HG02798 (cell line): ENCODE measurements at regions not wholly inside any gene's neighbourhood (a gene's known extent, or its start where the extent isn't known, plus 50 kb on each side); places are given as distances from the start of the nearest gene placed in this dataset.

Experiments used
- ATAC-seq: cut with Tn5 transposase; IDR thresholded peaks from one replicate; pipeline ENCODE4 v1.9.1; 2021; ENCODE audit warnings: mild to moderate bottlenecking; ENCODE audit not compliant: unreplicated experiment, poor library complexity

DNA sequence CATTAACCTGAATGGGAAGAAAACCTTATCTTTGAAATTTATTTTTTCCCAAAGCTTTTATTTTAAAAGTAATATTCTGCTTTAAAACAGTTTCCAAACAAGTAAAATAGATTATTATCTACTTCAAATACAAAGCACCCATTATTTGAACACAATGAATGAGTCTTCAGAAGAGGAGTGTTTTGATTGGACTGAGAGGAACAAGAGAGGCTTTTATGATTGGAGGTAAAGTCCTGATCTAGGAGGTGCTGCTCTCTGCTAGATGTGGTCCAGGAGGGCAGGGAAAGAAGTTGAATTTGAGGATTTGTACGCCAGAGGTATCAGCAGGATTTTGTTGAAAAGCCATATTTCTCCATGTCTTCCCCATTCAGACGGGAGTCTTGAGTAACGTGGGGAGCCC, 900.7 kb downstream of the SOCS6 start:
- ATAC-seq: no peak

DNA sequence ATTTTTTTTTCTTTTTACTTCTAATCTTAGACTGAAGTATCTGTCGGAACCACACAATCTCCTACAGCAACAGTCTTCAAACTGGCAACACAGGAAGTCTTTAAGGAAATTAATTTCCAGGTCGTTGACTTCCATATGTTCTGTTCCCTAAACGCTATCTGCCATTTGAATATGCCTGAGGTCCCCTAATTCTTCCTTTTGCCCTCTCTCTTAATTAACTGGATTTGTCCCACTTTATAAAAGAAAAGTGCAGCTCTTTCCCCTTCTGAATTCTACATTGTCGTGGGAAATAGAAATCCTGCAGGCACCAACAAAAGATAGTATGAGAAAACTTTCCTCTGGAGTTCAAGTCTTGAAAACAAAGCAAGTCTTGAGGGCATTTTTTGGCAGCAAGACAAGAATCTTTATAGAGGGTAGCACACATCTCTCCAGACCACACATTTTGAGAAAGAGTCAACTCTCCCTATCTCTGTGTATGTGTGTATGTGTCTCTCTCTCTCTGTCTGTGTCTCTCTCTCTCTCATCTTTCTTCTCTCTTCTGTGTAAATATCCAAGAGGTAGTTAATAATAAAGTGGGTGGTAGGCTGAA, 879.8 kb downstream of the SOCS6 start:
- ATAC-seq: no peak

DNA sequence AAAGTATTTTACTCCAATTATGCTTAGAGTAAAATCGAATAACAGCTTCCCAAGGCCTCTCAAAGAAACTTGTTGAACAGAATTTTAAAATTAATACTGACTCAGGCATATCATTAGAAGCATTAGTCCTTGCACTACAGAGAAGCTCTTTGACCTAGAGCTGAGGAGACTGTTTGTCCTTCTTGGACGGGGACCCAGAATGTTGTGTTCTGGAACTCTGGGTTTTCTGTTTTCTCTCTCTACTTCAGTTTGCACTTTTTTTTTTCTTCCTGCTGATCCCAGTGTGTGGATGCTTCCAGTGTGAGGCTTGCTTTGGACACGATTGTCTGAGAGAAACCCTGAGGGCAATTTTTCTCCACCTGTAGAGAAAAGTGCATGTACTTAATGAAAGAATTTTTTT, 847.6 kb downstream of the SOCS6 start:
- no peak for ATAC-seq

DNA sequence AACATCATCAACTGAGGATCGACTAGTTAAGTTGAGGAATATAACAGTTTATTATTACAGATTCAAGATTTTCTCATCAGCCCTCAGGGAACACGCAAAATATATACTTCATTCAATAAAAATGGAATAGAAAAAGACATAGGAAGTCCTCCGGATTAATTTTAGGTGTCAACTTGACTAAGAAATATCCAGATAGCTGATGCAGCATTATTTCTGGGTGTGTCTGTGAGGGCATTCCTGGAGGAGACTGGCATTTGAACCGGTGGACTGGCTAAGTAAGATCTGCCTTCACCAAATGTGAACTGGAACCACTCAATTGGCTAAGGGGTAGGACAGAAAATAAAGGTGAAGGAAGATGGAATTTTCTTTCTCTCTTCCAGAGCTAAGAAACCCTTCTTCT, 845.3 kb downstream of the SOCS6 start:
- no peak for ATAC-seq

DNA sequence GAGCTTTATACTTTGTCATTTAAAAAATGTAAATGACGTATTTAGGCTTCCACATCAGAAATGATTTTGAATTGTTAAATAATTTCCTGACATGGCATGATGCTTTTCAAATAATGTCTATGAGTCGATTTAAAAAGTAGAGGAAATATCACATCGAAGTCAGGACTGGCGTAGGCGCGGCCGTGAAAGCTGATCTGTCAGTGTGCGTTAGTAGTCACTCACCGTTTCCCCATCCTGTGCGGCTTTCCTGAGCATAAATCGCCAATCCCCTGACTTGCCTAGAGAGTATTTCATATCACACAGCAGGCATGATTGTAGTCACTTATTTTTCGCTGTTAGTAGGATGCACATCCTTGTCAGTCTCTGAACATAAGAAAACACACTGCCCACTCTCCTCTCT, 843.1 kb downstream of the SOCS6 start:
- ATAC-seq: no peak

DNA sequence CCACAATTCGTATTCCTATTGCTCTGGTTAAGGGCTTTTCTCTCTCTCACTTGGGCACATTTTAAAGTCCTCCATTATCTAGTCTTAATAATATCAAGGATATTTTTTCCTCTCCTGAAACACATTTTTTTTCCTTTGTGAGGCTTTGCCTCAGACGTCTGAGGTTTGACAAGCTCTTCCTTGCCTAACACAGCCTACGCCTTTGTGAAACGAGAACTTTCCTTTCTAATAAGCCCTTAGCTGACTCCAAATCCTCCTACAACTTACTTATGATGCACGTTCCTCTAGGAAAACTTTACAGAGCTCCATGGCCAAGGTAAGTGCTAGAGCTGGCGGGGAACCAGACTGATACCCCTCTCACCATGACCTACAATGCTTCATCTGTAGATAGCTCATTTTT, 841.5 kb downstream of the SOCS6 start:
- ATAC-seq: no peak

DNA sequence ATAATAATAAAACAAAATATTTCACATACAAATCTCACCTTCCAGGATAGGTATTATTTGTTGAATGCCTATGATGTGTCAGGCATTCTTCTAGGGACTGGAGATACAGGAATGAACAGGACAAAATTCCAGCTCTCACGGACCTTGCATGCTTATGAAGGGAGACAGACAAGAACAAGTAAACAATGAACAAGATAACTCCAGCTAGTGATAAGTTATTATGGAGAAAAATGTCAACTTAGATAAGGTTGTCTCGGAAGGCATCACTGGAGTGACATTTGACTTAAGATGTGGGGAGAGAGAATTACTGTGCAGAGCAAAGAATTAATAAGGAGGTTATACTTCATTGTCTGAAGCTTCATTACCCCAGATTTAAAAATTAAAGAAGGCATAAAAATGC, 836.7 kb downstream of the SOCS6 start:
- no peak for ATAC-seq

DNA sequence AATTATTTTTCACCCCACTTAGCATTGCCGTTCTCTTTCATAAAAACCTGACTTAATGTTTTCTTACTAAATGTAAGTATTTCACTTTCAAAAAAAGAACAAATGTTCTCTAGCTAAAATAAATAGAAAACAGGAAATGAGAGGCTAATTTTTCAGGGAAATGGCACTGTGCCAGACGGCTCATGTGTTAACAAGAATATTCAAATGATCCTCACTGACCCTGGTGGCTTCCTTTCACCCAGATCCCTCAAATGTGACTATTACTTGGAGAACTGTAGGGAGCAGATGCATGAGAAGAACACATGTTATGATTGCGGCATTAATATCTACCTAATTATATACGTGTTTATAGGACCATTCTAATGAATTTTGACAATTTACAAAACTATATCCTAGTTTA, 827.7 kb downstream of the SOCS6 start:
- no peak for ATAC-seq

DNA sequence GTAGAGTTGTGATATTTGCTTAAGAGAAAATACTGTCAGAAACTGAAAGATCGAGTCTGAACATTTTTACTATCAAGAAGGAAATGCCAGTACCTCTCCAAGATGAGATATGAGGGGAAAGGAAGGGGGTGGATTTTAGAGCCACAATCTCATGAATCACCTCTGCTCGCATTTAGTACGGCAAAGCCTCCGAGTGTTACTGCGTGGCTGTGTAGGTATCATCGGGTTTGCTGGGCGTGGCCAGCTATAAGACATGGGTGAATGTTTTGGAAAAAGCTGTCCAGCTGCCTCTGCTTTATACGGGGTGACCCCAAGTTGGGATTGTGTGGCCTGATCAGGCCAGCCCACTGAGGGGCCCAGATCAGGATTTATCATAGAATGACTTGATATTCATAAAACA, 826.4 kb downstream of the SOCS6 start:
- no peak for ATAC-seq

DNA sequence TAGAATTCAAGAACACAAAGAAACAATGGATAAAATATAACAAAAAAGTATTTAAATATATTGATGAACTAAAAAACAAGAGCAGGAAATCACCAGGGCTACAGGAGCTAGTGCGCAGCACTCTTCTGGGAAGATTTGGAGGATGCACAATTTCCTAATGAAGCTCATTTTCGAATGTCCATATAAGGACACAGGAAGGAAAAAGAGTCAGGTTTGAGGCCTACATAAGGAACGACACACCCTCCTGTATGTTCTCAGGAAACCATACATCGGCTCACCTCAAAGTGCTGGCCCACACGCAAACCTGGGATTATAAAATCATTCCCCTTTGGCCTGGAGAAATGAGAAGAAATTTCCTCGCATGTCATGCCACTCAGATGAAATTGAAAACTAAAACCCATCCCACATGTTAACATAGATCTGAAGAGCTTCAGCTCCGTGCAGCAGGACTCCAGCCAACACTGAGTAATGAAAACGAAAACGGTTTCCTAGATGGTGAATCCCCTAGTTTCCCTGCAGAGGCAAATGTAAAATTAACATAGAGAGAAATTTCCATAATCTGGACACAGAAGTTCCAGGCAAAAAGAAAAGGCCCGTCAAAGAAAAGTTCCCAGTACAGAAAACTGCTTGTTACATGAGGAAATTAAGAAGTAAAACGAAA, 825.8 kb downstream of the SOCS6 start:
- no peak for ATAC-seq

DNA sequence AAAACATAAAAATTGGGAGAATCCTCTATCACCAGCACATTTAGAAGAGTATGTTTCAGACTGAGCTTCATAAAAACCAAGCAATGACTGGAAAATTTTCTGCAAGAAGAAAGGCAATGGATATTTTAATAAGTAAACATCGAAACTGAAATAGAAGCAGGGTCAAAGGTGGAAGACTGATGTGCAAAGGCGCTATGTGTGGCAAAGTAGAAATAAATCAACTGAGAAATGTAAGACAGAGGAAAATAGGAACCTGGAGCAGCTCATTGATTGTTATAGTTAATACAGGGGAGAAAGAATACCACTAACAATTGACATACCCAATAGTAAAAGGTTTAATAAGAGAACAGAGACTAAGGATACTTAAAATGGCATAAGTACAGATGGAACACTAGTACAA, 818.4 kb downstream of the SOCS6 start:
- no peak for ATAC-seq

DNA sequence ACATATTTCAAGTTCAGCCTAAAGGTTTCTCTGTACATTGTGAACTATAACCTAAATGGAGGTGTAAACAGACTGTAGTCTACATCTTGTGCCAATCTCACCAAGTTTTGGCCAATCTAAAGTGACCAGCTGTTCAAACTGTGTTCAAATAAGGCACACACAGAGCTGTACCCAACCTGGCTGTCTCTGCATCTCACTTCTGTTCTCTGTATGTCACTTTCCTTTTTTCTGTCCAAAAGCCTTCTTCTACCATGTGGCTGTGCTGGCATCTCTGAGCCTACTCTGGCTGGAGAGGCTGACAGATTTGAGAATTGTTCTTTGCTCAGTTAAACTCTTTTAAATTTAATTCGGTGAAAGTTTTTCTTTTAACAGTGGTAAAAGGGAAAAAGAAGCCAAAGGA, 817.9 kb downstream of the SOCS6 start:
- ATAC-seq: no peak

DNA sequence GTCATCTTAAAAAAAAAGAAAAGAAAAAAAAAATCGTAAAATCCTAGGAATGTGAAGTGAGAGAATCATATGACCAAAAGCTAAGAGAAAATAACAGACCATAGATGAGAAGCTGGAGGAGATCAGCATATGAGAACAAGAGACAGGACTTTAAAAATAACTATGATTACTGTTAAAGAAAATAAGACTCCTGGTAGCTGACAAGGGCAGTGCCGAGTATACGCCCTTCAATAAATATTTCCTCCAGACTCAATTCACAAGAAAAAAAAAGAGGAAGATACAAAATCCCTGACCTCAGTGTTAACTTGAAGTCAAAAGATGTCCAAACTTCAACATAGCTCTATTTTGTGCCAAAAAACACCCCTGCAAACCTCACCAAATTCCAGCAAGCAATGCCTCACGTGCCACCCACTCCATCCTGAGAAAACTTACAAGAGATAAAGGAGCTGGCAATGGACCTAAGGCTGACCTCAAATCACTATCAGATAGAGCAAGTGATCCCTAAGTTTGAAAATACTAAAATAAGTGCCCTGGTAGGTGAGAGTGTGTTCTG, 817.2 kb downstream of the SOCS6 start:
- ATAC-seq: no peak

DNA sequence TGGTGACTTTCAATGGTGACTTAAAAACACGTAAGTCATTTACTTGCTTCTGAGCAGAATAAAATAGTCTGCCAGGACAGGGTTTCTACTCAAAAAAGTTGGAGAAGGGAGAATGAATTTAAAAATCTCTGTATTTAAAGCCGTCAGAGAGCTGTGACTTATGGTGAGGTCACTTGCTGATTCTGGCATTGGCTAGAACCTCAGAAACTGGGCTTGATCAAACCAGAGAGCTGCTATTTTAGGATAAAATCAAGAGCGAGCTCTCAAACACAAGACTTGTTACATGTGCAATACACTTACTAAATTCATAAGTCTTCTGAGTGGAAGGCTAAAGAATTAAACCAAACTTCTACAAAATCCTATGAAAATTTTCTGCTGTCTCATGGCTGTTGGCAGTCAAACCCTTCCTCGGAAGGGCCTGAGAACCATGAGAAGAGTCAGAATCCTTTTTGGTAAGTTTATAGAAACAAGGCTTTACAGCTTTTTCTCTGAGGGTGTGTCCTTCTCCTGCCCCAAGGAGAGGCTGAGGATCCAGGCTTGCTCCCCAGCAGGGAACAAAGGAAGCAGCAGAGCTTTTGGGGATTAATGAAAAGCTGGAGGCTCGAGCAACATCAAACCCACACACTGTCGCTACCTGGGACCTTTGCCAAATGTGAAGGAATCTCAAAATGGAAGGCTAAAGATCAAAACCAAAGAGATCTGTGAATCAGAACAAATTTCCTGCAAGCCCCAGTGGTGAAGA, 816.4 kb downstream of the SOCS6 start:
- no peak for ATAC-seq

DNA sequence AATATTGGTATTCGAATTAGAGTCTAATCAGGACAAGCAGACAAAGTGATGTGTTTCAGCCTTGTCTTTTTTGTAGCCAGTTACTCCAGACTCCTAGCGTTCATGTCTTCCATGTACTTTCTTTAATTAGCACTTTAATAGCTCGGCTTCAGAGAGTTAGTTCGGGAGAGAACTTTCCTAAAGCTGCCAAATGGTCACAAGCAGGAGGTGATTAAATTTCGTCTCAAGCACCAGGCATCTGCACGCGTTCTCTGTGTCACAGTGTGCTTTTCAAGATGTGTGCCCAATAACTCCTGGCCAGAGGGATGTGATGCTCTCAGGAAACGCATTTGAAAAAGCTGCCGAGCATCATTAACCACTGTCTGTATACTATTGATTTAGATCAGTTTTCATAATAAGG, 790.8 kb downstream of the SOCS6 start:
- ATAC-seq: no peak

DNA sequence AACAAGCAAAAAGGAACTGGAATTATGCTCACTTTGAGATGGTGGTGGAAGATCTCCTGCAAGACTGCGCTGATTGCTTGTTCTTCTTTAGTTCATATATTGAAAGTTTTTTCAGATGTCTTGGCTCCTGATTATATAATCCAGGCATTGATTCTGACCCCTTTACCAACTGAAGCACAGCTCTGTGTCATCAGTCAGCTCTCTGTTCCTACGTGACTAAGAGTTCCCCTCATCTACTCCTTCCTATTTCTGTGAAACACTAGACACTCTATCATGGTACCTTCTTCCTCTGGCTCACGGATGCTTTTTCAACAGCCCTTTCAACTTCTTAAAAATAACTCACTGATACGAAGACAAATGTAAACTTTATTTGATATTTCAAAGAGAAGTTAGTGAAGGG, 788.6 kb downstream of the SOCS6 start:
- no peak for ATAC-seq

DNA sequence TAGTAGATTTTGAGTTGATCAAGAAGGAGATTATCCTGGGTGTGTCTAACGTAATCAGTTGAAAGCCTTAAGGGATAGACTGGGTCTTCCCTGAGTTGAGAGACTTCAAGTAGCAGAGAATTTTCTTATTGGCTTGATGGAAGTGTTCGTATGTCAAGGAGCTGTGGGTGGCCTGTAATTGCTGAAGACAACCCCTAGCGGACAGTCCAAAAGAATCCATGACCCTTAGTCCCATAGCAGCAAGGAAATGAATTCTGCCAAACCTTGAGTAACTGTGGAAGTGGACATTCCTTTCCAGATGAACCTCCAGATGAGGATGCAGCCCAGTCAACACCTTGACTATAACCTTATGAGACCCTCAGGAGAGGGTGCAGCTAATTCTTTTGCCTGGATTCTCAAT, 786.3 kb downstream of the SOCS6 start:
- no peak for ATAC-seq

DNA sequence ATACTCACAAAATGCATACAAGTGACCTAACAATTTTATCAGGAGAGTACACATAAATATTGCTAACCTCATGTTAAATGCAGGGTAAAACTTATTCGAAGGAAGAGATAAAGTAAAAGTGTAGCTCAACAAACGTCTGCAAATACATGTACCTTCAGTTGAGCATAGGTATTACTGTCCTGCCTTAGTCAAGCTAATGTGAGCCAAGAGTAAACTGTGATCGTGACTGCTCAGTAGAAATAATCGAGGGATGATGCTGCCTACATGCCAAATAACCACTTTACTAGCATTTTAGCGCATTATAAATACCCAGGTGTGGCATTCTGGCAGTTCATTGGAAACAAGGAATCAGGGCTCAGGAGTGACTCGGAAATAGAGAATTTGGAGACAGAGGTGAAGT, 779.5 kb downstream of the SOCS6 start:
- ATAC-seq: no peak

DNA sequence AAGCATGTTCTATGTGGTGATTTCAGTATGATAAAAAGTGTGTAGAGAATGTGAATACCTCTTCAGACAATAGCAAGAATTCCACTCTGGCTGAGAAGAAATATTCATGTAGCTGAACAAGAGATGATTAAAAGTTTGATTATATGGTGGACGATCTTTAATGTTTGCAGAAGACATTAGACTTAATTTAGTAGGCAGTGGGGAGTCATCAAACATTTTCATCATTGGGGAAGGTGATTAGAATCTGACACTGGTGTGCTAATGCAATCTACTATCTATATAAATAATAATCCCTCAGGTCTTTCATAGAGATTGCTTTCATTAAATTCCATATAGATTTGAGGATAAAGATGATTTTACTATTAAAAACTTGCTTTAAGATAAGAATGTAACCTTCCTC, 761.0 kb downstream of the SOCS6 start:
- ATAC-seq: no peak

DNA sequence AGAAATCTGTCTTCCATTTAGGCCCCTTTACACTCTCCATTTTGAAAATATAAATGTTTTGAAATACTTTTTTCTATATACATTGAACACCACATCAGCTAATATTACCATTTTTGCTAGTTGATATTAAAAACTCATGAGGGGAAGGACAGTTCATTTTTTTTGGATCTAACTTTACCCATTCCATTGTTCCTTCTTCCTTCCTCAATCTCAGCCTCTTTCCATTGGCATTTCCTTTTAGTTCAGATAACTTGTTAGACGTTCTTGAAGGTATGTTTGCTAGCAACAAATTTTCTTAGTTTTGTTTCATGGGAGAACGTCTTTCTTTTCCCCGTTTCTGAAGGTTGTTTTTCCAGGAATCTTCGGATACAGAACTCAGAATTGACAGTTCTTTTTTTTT, 759.0 kb downstream of the SOCS6 start:
- ATAC-seq: no peak

DNA sequence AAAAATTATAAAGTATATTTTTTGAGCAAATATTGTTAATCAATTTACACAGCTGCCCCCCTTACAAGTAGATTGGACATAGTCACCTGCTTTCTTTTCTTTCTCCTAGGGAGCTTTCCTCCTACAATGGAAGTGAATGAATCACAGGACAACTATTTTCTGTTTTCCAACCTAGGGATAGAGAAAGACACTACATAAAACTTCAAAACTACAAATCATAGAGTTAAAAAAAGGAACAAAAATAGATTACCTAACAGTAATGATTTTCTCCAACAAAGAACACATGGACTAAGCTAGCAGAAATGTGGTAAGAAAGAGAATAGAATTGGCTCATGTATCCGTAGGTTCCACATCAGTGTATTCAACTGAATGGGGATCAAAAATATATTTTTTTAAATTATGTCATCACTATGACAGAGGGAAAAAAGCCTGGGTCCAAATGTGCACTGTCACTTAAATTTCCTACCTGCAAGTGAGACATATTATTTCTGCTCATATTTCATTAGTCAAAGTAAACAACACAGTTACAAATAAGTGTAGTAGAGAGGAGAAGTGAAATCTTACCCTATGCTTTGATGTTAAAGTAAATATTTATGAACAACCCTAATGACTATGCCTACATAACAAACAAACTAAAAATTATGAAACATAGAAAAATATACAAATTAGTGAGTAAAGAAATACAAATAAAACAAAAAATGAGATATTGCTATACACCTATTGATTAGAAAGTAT, 756.7 kb downstream of the SOCS6 start:
- ATAC-seq: no peak
